KMS-11 (cell line): ENCODE measurements at regions not wholly inside any gene's neighbourhood (a gene's known extent, or its start where the extent isn't known, plus 50 kb on each side); places are given as distances from the start of the nearest gene placed in this dataset.

Experiments used
- H2AFZ ChIP-seq: fragments of 200-600 bp; sonication (generic); 2 replicates; pipeline ENCODE4 v1.6.1; 2016; ENCODE audit warnings: antibody characterized with exemption, mixed run types, low read depth
- H3K27ac ChIP-seq: fragments of 200-600 bp; sonication (generic); 2 replicates; pipeline ENCODE4 v1.6.1; 2016; ENCODE audit warnings: mild to moderate bottlenecking, mixed run types
- H3K27me3 ChIP-seq: fragments of 200-600 bp; sonication (generic); 2 replicates; pipeline ENCODE4 v1.6.1; 2017; ENCODE audit warnings: mild to moderate bottlenecking, low read depth, mixed run types, moderate library complexity; ENCODE audit not compliant: insufficient read depth
- H3K36me3 ChIP-seq: fragments of 200-600 bp; sonication (generic); 2 replicates; pipeline ENCODE4 v1.6.1; 2017; ENCODE audit warnings: mild to moderate bottlenecking, mixed run types; ENCODE audit not compliant: insufficient read depth
- H3K4me1 ChIP-seq: fragments of 200-600 bp; sonication (generic); 2 replicates; pipeline ENCODE4 v1.6.1; 2016; ENCODE audit warnings: mild to moderate bottlenecking, low read depth, mixed run types; ENCODE audit not compliant: poor library complexity, severe bottlenecking
- H3K4me2 ChIP-seq: fragments of 200-600 bp; sonication (generic); 2 replicates; pipeline ENCODE4 v1.7.0; 2016; ENCODE audit warnings: mild to moderate bottlenecking, mixed run types
- H3K4me3 ChIP-seq: fragments of 200-600 bp; sonication (generic); IDR thresholded peaks from 2 replicates; pipeline ENCODE4 v1.6.1; 2017; ENCODE audit warnings: low read depth, low read length, mixed read lengths; ENCODE audit not compliant: insufficient read depth
- H3K79me2 ChIP-seq: fragments of 200-600 bp; sonication (generic); 2 replicates; pipeline ENCODE4 v1.6.1; 2016; ENCODE audit warnings: low read depth, mixed run types; ENCODE audit not compliant: insufficient read depth
- H3K9ac ChIP-seq: fragments of 200-600 bp; sonication (generic); 2 replicates; pipeline ENCODE4 v1.6.1; 2016; ENCODE audit warnings: mild to moderate bottlenecking, mixed run types
- H4K20me1 ChIP-seq: fragments of 200-600 bp; sonication (generic); 2 replicates; pipeline ENCODE4 v1.6.1; 2016; ENCODE audit warnings: mild to moderate bottlenecking, mixed run types; ENCODE audit not compliant: insufficient read depth
- CTCF ChIP-seq: fragments of 200-600 bp; sonication (generic); conservative IDR thresholded peaks from 2 replicates; pipeline ENCODE4 v1.6.1; 2017; ENCODE audit warnings: low read depth, mild to moderate bottlenecking, antibody characterized with exemption, low read length, moderate library complexity, mixed read lengths

- Histone ChIP-seq H3K4me1 (no peaks in the 10 kb centered on the region), H3K9ac (no peak overlapping the region), H2AFZ (no peak overlapping the region), H3K27me3 (no peaks in the 10 kb centered on the region), H3K4me2 (no peak overlapping the region), H3K27ac (no peak overlapping the region), H3K4me3 (no peak overlapping the region), H3K36me3 (no peaks in the 10 kb centered on the region), H4K20me1 (no peaks in the 10 kb centered on the region), H3K79me2 (no peaks in the 10 kb centered on the region)
- no peak for TF ChIP-seq CTCF
Measured at GRCh38 chr5:44252545-44252944, 136.7 kb downstream of the FGF10 start.

- Histone ChIP-seq H3K4me2 (no peak overlapping the region), H3K9ac (no peak overlapping the region), H3K27ac (no peak overlapping the region), H2AFZ (no peak overlapping the region), H3K4me3 (no peak overlapping the region), H4K20me1 (no peaks in the 10 kb centered on the region), H3K79me2 (no peaks in the 10 kb centered on the region), H3K27me3 (no peaks in the 10 kb centered on the region), H3K36me3 (no peaks in the 10 kb centered on the region), H3K4me1 (no peaks in the 10 kb centered on the region)
- TF ChIP-seq CTCF: no peak
Measured at GRCh38 chr5:44246986-44247385, 142.2 kb downstream of the FGF10 start.

- Histone ChIP-seq H3K36me3 (no peaks in the 10 kb centered on the region), H3K27ac (no peak overlapping the region)
- TF ChIP-seq CTCF: no peak
Measured at GRCh38 chr5:44245935-44246334, 143.3 kb downstream of the FGF10 start.

GRCh38 chr5:44242791-44243190, 146.4 kb downstream of the FGF10 start:
- Histone ChIP-seq H3K9ac (no peak overlapping the region), H3K4me2 (no peak overlapping the region), H3K27me3 (no peaks in the 10 kb centered on the region), H3K79me2 (no peaks in the 10 kb centered on the region), H2AFZ (no peak overlapping the region), H3K4me1 (no peaks in the 10 kb centered on the region), H3K36me3 (no peaks in the 10 kb centered on the region), H3K27ac (no peak overlapping the region), H3K4me3 (no peak overlapping the region), H4K20me1 (no peaks in the 10 kb centered on the region)
- no peak for TF ChIP-seq CTCF

More at GRCh38 chr5:44245935-44246334, 143.3 kb downstream of the FGF10 start:
- Histone ChIP-seq H3K27me3 (no peaks in the 10 kb centered on the region), H3K9ac (no peak overlapping the region), H3K79me2 (no peaks in the 10 kb centered on the region), H3K4me1 (no peaks in the 10 kb centered on the region), H4K20me1 (no peaks in the 10 kb centered on the region), H3K4me2 (no peak overlapping the region), H2AFZ (no peak overlapping the region), H3K4me3 (no peak overlapping the region)
